ENCODE measurements at regions not wholly inside any gene's neighbourhood (a gene's known extent, or its start where the extent isn't known, plus 50 kb on each side); places are given as distances from the start of the nearest gene placed in this dataset.

- no peak for TF ChIP-seq ZNF114 (tag by site-specific recombination; IDR thresholded peaks at IDR 0.05)
- no peak for TF ChIP-seq REST (tag by site-specific recombination; IDR thresholded peaks at IDR 0.05)
- no peak for TF ChIP-seq CTCF (tag by site-specific recombination; IDR thresholded peaks at IDR 0.05)
- TF ChIP-seq ZNF707 (tag by site-specific recombination; IDR thresholded peaks at IDR 0.05) = no peak
- TF ChIP-seq ATF2 (tag by site-specific recombination; IDR thresholded peaks at IDR 0.05; ENCODE audit: low read depth) = no peak
- TF ChIP-seq ZBTB1 (tag by site-specific recombination; IDR thresholded peaks at IDR 0.05) = no peak
- no peak for TF ChIP-seq KLF1 (tag by site-specific recombination; IDR thresholded peaks at IDR 0.05)
- TF ChIP-seq ZNF830 (tag by site-specific recombination; IDR thresholded peaks at IDR 0.05; ENCODE audit: low read depth) = no peak
Observed at GRCh38 chr14:61643555-61643954, 51.8 kb upstream of the HIF1A start.

All from HEK293 (cell line).